ENCODE measurements at regions not wholly inside any gene's neighbourhood (a gene's known extent, or its start where the extent isn't known, plus 50 kb on each side); places are given as distances from the start of the nearest gene placed in this dataset.

DNA sequence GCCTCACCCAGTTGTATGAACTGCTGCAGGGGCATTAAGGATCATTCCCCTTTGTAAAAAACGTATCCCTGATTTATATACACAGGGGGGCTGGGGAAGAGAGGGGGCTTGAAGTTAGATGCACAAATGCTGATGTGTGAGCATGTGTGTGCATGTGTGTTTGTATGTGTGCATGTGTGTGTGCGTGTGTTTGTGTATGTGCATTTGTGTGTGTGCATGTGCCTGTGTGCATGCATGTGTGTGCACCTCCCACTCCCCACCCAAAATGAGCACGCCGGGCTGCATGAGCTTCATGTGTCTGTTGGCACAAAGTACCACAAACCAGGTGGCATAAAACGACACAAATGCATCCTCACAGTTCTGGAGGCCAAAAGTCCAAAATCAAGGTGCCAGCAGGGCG lies 1315.2 kb downstream of the TBC1D22A start:
- no peak overlapping the region for H3K27ac ChIP-seq (ENCODE audit: low read depth)
- H3K27ac Mint-ChIP-seq = no peak overlapping the region
- H3K36me3 Mint-ChIP-seq (ENCODE audit: low read depth) = peaks cover 18% of the 10 kb centered on the region
- H3K9me2 ChIP-seq (ENCODE audit: insufficient read depth) = peaks cover 7% of the 10 kb centered on the region
- H3F3A ChIP-seq (replicated peaks; ENCODE audit: low read depth) = no peaks in the 10 kb centered on the region
- DNase-seq (ENCODE audit: low spot score) (no peak), ATAC-seq (no peak)
- H3K4me3 Mint-ChIP-seq = no peak overlapping the region
- H3K4me2 ChIP-seq = no peak overlapping the region
- H3K36me3 ChIP-seq (ENCODE audit: insufficient read depth) = no peaks in the 10 kb centered on the region
- no peaks in the 10 kb centered on the region for H3K27me3 ChIP-seq (ENCODE audit: insufficient read depth)
- H3K4me1 ChIP-seq (ENCODE audit: insufficient read depth) = no peaks in the 10 kb centered on the region; the same call in 1 of the 2 replicates
- H4K20me1 ChIP-seq (replicated peaks; ENCODE audit: insufficient read depth) = no peaks in the 10 kb centered on the region
- peaks cover 11% of the 10 kb centered on the region for H3K27me3 Mint-ChIP-seq (ENCODE audit: insufficient read depth, low read depth, poor library complexity)
- no peak overlapping the region for H2AFZ ChIP-seq
- H3K4me1 Mint-ChIP-seq = peaks cover 13% of the 10 kb centered on the region
- peaks cover 13% of the 10 kb centered on the region for H3K9me3 Mint-ChIP-seq
- no peak overlapping the region for H3K4me3 ChIP-seq
- no peaks in the 10 kb centered on the region for H3K79me2 ChIP-seq (replicated peaks; ENCODE audit: insufficient read depth)
- TF ChIP-seq ZNF331 (CRISPR knock-in tag; IDR thresholded peaks at IDR 0.05; ENCODE audit: low read depth) (no peak), ZNF114 (CRISPR knock-in tag; IDR thresholded peaks at IDR 0.05) (no peak), STAT1 (IDR thresholded peaks at IDR 0.05; ENCODE audit: unreplicated experiment) (no peak), EZH2phosphoT487 (IDR thresholded peaks at IDR 0.05; ENCODE audit: unreplicated experiment) (no peak), EZH2 (IDR thresholded peaks at IDR 0.05; ENCODE audit: low read depth, unreplicated experiment) (no peak), NANOG (IDR thresholded peaks at IDR 0.05; ENCODE audit: borderline replicate concordance) (no peak), CREB1 (CRISPR knock-in tag; IDR thresholded peaks at IDR 0.05; ENCODE audit: low read depth) (no peak), POLR2AphosphoS5 (IDR thresholded peaks at IDR 0.05; ENCODE audit: low read depth) (no peak), JUNB (IDR thresholded peaks at IDR 0.05; ENCODE audit: unreplicated experiment) (no peak)
- TF ChIP-seq, protein P1, sequence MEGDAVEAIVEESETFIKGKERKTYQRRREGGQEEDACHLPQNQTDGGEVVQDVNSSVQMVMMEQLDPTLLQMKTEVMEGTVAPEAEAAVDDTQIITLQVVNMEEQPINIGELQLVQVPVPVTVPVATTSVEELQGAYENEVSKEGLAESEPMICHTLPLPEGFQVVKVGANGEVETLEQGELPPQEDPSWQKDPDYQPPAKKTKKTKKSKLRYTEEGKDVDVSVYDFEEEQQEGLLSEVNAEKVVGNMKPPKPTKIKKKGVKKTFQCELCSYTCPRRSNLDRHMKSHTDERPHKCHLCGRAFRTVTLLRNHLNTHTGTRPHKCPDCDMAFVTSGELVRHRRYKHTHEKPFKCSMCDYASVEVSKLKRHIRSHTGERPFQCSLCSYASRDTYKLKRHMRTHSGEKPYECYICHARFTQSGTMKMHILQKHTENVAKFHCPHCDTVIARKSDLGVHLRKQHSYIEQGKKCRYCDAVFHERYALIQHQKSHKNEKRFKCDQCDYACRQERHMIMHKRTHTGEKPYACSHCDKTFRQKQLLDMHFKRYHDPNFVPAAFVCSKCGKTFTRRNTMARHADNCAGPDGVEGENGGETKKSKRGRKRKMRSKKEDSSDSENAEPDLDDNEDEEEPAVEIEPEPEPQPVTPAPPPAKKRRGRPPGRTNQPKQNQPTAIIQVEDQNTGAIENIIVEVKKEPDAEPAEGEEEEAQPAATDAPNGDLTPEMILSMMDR (conservative IDR thresholded peaks at IDR 0.05; ENCODE audit: low read depth in 2 of 2) = no peak
- TF ChIP-seq, protein P2, sequence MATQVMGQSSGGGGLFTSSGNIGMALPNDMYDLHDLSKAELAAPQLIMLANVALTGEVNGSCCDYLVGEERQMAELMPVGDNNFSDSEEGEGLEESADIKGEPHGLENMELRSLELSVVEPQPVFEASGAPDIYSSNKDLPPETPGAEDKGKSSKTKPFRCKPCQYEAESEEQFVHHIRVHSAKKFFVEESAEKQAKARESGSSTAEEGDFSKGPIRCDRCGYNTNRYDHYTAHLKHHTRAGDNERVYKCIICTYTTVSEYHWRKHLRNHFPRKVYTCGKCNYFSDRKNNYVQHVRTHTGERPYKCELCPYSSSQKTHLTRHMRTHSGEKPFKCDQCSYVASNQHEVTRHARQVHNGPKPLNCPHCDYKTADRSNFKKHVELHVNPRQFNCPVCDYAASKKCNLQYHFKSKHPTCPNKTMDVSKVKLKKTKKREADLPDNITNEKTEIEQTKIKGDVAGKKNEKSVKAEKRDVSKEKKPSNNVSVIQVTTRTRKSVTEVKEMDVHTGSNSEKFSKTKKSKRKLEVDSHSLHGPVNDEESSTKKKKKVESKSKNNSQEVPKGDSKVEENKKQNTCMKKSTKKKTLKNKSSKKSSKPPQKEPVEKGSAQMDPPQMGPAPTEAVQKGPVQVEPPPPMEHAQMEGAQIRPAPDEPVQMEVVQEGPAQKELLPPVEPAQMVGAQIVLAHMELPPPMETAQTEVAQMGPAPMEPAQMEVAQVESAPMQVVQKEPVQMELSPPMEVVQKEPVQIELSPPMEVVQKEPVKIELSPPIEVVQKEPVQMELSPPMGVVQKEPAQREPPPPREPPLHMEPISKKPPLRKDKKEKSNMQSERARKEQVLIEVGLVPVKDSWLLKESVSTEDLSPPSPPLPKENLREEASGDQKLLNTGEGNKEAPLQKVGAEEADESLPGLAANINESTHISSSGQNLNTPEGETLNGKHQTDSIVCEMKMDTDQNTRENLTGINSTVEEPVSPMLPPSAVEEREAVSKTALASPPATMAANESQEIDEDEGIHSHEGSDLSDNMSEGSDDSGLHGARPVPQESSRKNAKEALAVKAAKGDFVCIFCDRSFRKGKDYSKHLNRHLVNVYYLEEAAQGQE (IDR thresholded peaks at IDR 0.05; ENCODE audit: unreplicated experiment) = no peak
- TF ChIP-seq, protein P3, sequence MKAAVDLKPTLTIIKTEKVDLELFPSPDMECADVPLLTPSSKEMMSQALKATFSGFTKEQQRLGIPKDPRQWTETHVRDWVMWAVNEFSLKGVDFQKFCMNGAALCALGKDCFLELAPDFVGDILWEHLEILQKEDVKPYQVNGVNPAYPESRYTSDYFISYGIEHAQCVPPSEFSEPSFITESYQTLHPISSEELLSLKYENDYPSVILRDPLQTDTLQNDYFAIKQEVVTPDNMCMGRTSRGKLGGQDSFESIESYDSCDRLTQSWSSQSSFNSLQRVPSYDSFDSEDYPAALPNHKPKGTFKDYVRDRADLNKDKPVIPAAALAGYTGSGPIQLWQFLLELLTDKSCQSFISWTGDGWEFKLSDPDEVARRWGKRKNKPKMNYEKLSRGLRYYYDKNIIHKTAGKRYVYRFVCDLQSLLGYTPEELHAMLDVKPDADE (IDR thresholded peaks at IDR 0.05) = no peak
- TF ChIP-seq, protein P4, sequence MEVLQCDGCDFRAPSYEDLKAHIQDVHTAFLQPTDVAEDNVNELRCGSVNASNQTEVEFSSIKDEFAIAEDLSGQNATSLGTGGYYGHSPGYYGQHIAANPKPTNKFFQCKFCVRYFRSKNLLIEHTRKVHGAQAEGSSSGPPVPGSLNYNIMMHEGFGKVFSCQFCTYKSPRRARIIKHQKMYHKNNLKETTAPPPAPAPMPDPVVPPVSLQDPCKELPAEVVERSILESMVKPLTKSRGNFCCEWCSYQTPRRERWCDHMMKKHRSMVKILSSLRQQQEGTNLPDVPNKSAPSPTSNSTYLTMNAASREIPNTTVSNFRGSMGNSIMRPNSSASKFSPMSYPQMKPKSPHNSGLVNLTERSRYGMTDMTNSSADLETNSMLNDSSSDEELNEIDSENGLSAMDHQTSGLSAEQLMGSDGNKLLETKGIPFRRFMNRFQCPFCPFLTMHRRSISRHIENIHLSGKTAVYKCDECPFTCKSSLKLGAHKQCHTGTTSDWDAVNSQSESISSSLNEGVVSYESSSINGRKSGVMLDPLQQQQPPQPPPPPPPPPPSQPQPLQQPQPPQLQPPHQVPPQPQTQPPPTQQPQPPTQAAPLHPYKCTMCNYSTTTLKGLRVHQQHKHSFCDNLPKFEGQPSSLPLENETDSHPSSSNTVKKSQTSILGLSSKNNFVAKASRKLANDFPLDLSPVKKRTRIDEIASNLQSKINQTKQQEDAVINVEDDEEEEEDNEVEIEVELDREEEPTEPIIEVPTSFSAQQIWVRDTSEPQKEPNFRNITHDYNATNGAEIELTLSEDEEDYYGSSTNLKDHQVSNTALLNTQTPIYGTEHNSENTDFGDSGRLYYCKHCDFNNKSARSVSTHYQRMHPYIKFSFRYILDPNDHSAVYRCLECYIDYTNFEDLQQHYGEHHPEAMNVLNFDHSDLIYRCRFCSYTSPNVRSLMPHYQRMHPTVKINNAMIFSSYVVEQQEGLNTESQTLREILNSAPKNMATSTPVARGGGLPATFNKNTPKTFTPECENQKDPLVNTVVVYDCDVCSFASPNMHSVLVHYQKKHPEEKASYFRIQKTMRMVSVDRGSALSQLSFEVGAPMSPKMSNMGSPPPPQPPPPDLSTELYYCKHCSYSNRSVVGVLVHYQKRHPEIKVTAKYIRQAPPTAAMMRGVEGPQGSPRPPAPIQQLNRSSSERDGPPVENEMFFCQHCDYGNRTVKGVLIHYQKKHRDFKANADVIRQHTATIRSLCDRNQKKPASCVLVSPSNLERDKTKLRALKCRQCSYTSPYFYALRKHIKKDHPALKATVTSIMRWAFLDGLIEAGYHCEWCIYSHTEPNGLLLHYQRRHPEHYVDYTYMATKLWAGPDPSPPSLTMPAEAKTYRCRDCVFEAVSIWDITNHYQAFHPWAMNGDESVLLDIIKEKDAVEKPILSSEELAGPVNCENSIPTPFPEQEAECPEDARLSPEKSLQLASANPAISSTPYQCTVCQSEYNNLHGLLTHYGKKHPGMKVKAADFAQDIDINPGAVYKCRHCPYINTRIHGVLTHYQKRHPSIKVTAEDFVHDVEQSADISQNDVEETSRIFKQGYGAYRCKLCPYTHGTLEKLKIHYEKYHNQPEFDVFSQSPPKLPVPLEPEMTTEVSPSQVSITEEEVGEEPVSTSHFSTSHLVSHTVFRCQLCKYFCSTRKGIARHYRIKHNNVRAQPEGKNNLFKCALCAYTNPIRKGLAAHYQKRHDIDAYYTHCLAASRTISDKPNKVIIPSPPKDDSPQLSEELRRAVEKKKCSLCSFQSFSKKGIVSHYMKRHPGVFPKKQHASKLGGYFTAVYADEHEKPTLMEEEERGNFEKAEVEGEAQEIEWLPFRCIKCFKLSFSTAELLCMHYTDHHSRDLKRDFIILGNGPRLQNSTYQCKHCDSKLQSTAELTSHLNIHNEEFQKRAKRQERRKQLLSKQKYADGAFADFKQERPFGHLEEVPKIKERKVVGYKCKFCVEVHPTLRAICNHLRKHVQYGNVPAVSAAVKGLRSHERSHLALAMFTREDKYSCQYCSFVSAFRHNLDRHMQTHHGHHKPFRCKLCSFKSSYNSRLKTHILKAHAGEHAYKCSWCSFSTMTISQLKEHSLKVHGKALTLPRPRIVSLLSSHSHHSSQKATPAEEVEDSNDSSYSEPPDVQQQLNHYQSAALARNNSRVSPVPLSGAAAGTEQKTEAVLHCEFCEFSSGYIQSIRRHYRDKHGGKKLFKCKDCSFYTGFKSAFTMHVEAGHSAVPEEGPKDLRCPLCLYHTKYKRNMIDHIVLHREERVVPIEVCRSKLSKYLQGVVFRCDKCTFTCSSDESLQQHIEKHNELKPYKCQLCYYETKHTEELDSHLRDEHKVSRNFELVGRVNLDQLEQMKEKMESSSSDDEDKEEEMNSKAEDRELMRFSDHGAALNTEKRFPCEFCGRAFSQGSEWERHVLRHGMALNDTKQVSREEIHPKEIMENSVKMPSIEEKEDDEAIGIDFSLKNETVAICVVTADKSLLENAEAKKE (CRISPR knock-in tag; IDR thresholded peaks at IDR 0.05) = no peak

Data from GM23338 (cell line).